Stimulated activated memory B cell treated with anti-CD40 and anti-IgM and Interleukin-4, amounts not matched to agents 10 μg/mL and 1 μg/mL and 100 μg/mL, for 72 hours (primary cell): ENCODE measurements at regions not wholly inside any gene's neighbourhood (a gene's known extent, or its start where the extent isn't known, plus 50 kb on each side); places are given as distances from the start of the nearest gene placed in this dataset.
"Not testable (repeated sequence)": the region's sequence is repeated elsewhere in the genome, so short reads cannot be mapped to it uniquely, and the experiment has no call there.

Experiments
- ATAC-seq: fragments of 150-1000 bp; cut with Tn5 transposase; 2 replicates; pipeline ENCODE4 v1.10.0; 2021
- H3K27ac Mint-ChIP-seq: one replicate; pipeline ENCODE4 v1.8.0; 2022; ENCODE audit warnings: mild to moderate bottlenecking, mixed read lengths
- H3K27me3 Mint-ChIP-seq: one replicate; pipeline ENCODE4 v1.8.0; 2022; ENCODE audit warnings: mixed read lengths
- H3K36me3 Mint-ChIP-seq: one replicate; pipeline ENCODE4 v1.8.0; 2022; ENCODE audit warnings: mixed read lengths
- H3K4me1 Mint-ChIP-seq: one replicate; pipeline ENCODE4 v1.8.0; 2022; ENCODE audit warnings: mixed read lengths
- H3K4me3 Mint-ChIP-seq: one replicate; pipeline ENCODE4 v1.8.0; 2022; ENCODE audit warnings: mild to moderate bottlenecking, moderate library complexity, mixed read lengths
- H3K9me3 Mint-ChIP-seq: one replicate; pipeline ENCODE4 v1.8.0; 2022; ENCODE audit warnings: mixed read lengths

DNA sequence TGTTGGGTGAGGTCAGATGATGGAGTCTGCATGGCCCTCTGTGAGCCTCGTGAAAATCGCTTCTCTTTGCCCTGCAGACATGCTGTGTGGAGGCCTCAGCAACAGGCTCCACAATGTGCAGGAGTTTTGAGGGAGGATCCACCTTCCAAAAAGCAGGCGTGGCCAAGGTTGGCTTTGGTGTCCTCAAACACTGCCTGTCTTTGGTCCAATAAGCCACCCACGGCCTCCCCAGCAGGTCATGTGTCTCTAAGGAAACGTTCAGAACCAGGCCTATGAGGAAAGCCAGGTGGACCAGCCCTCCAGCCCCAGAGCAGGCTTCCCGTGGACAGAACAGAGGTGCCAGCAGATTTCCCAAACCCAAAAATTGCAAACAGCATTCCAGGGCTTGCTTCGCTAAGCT, 340.7 kb upstream of the IRX2 start:
- H3K36me3 Mint-ChIP-seq: no peaks in the 10 kb centered on the region
- peaks cover 12% of the 10 kb centered on the region for H3K9me3 Mint-ChIP-seq
- no peaks in the 10 kb centered on the region for H3K4me1 Mint-ChIP-seq
- no peak for ATAC-seq
- no peak overlapping the region for H3K4me3 Mint-ChIP-seq
- no peak overlapping the region for H3K27ac Mint-ChIP-seq
- no peaks in the 10 kb centered on the region for H3K27me3 Mint-ChIP-seq

DNA sequence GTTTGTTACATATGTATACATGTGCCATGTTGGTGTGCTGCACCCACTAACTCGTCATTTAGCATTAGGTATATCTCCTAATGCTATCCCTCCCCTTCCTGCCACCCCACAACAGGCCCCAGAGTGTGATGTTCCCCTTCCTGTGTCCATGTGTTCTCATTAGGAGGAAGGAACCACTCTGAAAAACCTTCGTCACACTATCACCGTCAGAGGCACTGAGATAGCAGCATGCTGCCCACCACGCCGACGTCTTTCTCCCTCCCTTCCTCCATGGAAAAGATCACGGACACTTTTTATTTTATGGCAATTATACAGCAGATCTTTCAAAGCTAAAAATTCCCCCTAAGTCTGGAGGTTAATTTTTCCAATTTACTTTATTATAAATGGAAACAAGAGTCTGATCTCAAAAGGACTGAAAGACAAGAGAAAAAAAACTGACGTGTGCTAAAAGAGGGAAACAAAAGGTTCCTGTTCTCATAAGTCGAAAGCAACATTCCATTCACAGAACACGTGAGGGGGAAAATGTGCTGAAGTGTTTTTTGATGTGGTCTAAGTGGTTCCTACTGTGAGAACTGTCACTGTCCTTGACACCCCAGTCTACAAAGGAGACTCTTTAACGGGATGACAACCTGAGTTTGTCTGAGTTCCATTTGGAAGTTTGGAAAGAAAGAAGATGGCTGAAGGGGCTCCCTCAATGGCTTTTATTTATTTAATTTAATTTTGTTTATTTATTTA, 339.7 kb upstream of the IRX2 start:
- no peak overlapping the region for H3K27ac Mint-ChIP-seq
- no peaks in the 10 kb centered on the region for H3K27me3 Mint-ChIP-seq
- no peak for ATAC-seq
- H3K4me3 Mint-ChIP-seq: no peak overlapping the region
- H3K9me3 Mint-ChIP-seq: peaks cover 15% of the 10 kb centered on the region
- H3K4me1 Mint-ChIP-seq: no peaks in the 10 kb centered on the region
- no peaks in the 10 kb centered on the region for H3K36me3 Mint-ChIP-seq

- ATAC-seq, H3K27ac Mint-ChIP-seq, H3K4me1 Mint-ChIP-seq, H3K4me3 Mint-ChIP-seq, H3K27me3 Mint-ChIP-seq, H3K36me3 Mint-ChIP-seq: not testable (repeated sequence)
- peaks cover 15% of the 10 kb centered on the region for H3K9me3 Mint-ChIP-seq
Observed at GRCh38 chr5:3090305-3090704, 338.8 kb upstream of the IRX2 start.

DNA sequence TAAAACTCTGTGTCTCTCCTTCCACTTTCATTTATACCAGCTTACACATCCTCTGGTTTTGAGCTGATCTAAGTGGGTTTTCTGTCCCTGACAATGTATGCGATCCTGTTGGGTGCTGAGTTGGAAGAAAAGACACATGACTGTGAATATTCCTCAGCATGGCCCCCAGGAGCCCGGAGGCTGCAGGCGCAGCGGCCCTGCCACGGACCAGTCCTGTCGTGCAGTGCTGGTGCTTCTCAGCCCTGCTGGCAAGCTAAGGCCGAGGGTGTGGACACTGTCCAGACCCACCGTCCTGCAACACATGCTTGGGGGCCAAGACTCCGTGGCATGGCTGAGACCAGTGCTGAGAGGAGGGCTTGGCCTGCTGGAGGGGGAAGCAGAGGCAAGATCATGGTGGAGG, 328.9 kb upstream of the IRX2 start:
- ATAC-seq: peak; percentile 47
- Mint-ChIP-seq H3K4me1 (no peaks in the 10 kb centered on the region), H3K4me3 (no peak overlapping the region), H3K36me3 (no peaks in the 10 kb centered on the region), H3K27ac (no peak overlapping the region), H3K27me3 (no peaks in the 10 kb centered on the region), H3K9me3 (peaks cover 19% of the 10 kb centered on the region)

GRCh38 chr5:3077684-3078083, 326.2 kb upstream of the IRX2 start:
- H3K4me1 Mint-ChIP-seq: no peaks in the 10 kb centered on the region
- no peak overlapping the region for H3K27ac Mint-ChIP-seq
- no peak for ATAC-seq
- peaks cover 18% of the 10 kb centered on the region for H3K9me3 Mint-ChIP-seq
- H3K27me3 Mint-ChIP-seq: no peaks in the 10 kb centered on the region
- no peak overlapping the region for H3K4me3 Mint-ChIP-seq
- H3K36me3 Mint-ChIP-seq: no peaks in the 10 kb centered on the region

DNA sequence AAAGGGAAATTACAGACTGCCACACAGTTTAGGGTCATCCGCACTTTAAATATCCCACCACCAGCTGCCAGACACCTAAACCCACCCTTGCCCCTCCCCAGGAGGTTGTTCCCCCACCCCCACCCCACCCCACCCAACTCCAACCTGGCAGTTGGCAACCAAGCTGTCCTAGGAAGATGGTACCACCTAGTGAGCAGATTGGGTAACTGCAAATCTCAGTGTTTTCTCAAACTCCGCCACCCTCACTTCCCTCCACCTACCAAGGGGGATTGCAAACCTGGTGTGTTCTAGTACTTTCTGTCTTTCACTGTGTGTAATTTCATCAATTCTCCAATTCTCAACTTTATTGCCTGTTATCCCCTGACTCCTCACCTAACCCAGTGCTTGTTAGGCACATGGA, 323.8 kb upstream of the IRX2 start:
- H3K27me3 Mint-ChIP-seq: no peaks in the 10 kb centered on the region

GRCh38 chr5:3068401-3068800, 316.9 kb upstream of the IRX2 start:
- no peak for ATAC-seq
- Mint-ChIP-seq H3K36me3 (no peaks in the 10 kb centered on the region), H3K4me3 (no peak overlapping the region), H3K9me3 (peaks cover 10% of the 10 kb centered on the region), H3K4me1 (no peaks in the 10 kb centered on the region), H3K27ac (no peak overlapping the region), H3K27me3 (no peaks in the 10 kb centered on the region)

More for the DNA sequence above, 323.8 kb upstream of the IRX2 start:
- Mint-ChIP-seq H3K4me3 (no peak overlapping the region), H3K27ac (no peak overlapping the region), H3K4me1 (no peaks in the 10 kb centered on the region), H3K36me3 (no peaks in the 10 kb centered on the region), H3K9me3 (peaks cover 22% of the 10 kb centered on the region)
- ATAC-seq: no peak

- H3K4me3 Mint-ChIP-seq: no peak overlapping the region
Observed at GRCh38 chr5:3060283-3060682, 308.8 kb upstream of the IRX2 start.

GRCh38 chr5:3059488-3059887, 308.0 kb upstream of the IRX2 start:
- peaks cover 9% of the 10 kb centered on the region for H3K9me3 Mint-ChIP-seq
- H3K4me3 Mint-ChIP-seq: no peak overlapping the region
- H3K4me1 Mint-ChIP-seq: no peaks in the 10 kb centered on the region
- no peak for ATAC-seq
- H3K27me3 Mint-ChIP-seq: no peaks in the 10 kb centered on the region
- no peak overlapping the region for H3K27ac Mint-ChIP-seq
- no peaks in the 10 kb centered on the region for H3K36me3 Mint-ChIP-seq

More at GRCh38 chr5:3060283-3060682, 308.8 kb upstream of the IRX2 start:
- H3K9me3 Mint-ChIP-seq: peaks cover 9% of the 10 kb centered on the region
- H3K36me3 Mint-ChIP-seq: no peaks in the 10 kb centered on the region
- no peak overlapping the region for H3K27ac Mint-ChIP-seq
- ATAC-seq: no peak
- H3K27me3 Mint-ChIP-seq: no peaks in the 10 kb centered on the region
- H3K4me1 Mint-ChIP-seq: no peaks in the 10 kb centered on the region

DNA sequence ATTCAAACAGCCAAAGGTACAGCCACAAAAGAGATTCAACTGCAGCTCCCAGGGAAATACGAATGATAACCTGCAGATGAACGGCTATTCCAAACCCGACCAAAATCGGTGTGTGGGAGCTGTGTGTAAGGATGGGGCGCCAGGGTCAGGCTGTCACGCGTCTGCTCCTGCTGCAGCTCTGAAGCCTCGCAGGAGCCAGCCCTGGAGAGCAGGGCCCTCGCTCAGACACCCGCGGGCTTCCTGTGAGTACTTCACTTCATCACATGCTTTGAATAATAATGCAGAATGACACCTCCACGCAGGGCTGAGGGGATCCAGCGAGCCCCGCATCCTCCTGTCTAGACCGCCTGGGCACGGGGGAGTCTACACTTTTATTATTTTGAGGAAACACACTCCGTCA, 307.5 kb upstream of the IRX2 start:
- H3K27ac Mint-ChIP-seq: no peak overlapping the region
- H3K36me3 Mint-ChIP-seq: no peaks in the 10 kb centered on the region
- no peak for ATAC-seq
- no peak overlapping the region for H3K4me3 Mint-ChIP-seq
- peaks cover 9% of the 10 kb centered on the region for H3K9me3 Mint-ChIP-seq
- H3K27me3 Mint-ChIP-seq: no peaks in the 10 kb centered on the region
- H3K4me1 Mint-ChIP-seq: no peaks in the 10 kb centered on the region

- H3K27ac Mint-ChIP-seq: no peak overlapping the region
- no peaks in the 10 kb centered on the region for H3K36me3 Mint-ChIP-seq
- no peaks in the 10 kb centered on the region for H3K27me3 Mint-ChIP-seq
- no peak overlapping the region for H3K4me3 Mint-ChIP-seq
- no peaks in the 10 kb centered on the region for H3K4me1 Mint-ChIP-seq
- H3K9me3 Mint-ChIP-seq: peaks cover 11% of the 10 kb centered on the region
- no peak for ATAC-seq
Observed at GRCh38 chr5:3056866-3057265, 305.4 kb upstream of the IRX2 start.

DNA sequence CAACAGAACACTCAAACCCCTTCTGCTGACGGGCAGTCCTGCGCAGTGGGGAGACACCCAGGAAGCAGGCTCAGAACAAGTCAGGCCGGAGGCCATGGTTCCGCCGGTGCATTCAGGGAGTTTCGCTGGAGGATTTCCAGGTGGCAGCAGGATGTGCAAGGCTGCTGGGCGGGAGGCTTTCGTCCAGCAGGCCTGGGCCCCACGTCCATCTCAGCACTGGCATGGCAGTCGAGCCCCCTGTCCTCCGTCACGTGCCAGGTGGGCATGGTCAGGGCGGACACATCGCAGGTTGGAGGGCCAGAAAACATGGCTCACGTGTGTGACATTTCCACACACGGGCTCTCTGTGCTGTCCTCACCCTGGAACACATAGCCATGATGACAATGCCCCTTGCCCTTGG, 299.9 kb upstream of the IRX2 start:
- Mint-ChIP-seq H3K36me3 (no peaks in the 10 kb centered on the region), H3K4me3 (no peak overlapping the region), H3K4me1 (no peaks in the 10 kb centered on the region), H3K27ac (no peak overlapping the region), H3K27me3 (no peaks in the 10 kb centered on the region), H3K9me3 (peaks cover 3% of the 10 kb centered on the region)
- no peak for ATAC-seq

GRCh38 chr5:3050863-3051262, 299.4 kb upstream of the IRX2 start:
- Mint-ChIP-seq H3K27ac (no peak overlapping the region), H3K4me3 (no peak overlapping the region), H3K9me3 (peaks cover 3% of the 10 kb centered on the region), H3K36me3 (no peaks in the 10 kb centered on the region), H3K27me3 (no peaks in the 10 kb centered on the region), H3K4me1 (no peaks in the 10 kb centered on the region)
- ATAC-seq: no peak

- no peak for ATAC-seq
- Mint-ChIP-seq H3K9me3 (peaks cover 3% of the 10 kb centered on the region), H3K27ac (no peak overlapping the region), H3K27me3 (no peaks in the 10 kb centered on the region), H3K36me3 (no peaks in the 10 kb centered on the region), H3K4me3 (no peak overlapping the region), H3K4me1 (no peaks in the 10 kb centered on the region)
Observed at GRCh38 chr5:3049261-3049660, 297.8 kb upstream of the IRX2 start.

DNA sequence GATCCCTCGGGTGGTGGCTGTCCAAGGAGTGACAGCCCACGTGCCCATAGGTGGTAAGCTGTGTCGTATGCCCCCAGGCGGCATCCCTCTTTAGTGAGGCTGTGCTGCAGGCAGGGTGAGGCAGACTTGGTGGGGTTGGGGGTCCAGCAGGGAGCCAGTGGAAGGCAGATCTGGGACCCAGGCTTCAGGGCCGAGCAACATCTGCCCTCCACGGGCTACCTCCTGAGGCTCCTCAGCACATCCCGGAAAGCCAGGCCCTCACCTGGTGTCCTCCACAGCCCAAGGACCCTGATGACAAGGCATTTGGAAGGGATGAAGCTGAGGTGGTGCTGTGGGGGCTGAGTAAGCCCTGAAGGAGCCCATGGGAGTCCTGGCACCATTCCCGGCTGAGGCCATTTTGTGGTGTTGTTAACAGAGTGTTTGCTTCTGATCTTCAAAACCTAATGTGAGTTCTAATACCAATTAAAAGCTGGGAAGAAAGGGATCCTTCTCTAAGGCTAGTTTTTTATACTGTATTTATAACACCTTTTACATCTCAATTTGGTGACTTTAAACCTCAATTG, 295.8 kb upstream of the IRX2 start:
- H3K9me3 Mint-ChIP-seq: peaks cover 4% of the 10 kb centered on the region
- no peak overlapping the region for H3K4me3 Mint-ChIP-seq
- no peak for ATAC-seq
- no peak overlapping the region for H3K27ac Mint-ChIP-seq
- H3K36me3 Mint-ChIP-seq: no peaks in the 10 kb centered on the region
- H3K4me1 Mint-ChIP-seq: no peaks in the 10 kb centered on the region
- H3K27me3 Mint-ChIP-seq: no peaks in the 10 kb centered on the region

GRCh38 chr5:3043600-3043999, 292.1 kb upstream of the IRX2 start:
- no peak for ATAC-seq
- Mint-ChIP-seq H3K4me3 (no peak overlapping the region), H3K36me3 (no peaks in the 10 kb centered on the region), H3K4me1 (no peaks in the 10 kb centered on the region), H3K27me3 (no peaks in the 10 kb centered on the region), H3K9me3 (peaks cover 4% of the 10 kb centered on the region), H3K27ac (no peak overlapping the region)
